DND-41 (cell line): ENCODE measurements at regions not wholly inside any gene's neighbourhood (a gene's known extent, or its start where the extent isn't known, plus 50 kb on each side); places are given as distances from the start of the nearest gene placed in this dataset.

ENCODE experiments used
- CTCF ChIP-seq: IDR thresholded peaks from 2 replicates; pipeline ENCODE4 v1.5.1; 2012; ENCODE audit warnings: borderline replicate concordance, low read length, moderate library complexity, mild to moderate bottlenecking; ENCODE audit not compliant: poor library complexity, severe bottlenecking; ENCODE audit errors: extremely low read depth
- EZH2 ChIP-seq: IDR thresholded peaks from 3 replicates; pipeline ENCODE4 v1.6.1; 2012; ENCODE audit warnings: borderline replicate concordance, low read depth, mild to moderate bottlenecking, moderate library complexity, low read length, inconsistent platforms; ENCODE audit not compliant: severe bottlenecking

GRCh38 chr2:163407296-163407695 lies 328.5 kb downstream of the FIGN start:
- no peak for TF ChIP-seq CTCF
- no peak for TF ChIP-seq EZH2
